PC-9 (cell line): ENCODE measurements at regions not wholly inside any gene's neighbourhood (a gene's known extent, or its start where the extent isn't known, plus 50 kb on each side); places are given as distances from the start of the nearest gene placed in this dataset.

Source experiments
- EZH2 ChIP-seq: fragments of 200-600 bp; sonication (generic); IDR thresholded peaks from 2 replicates; pipeline ENCODE4 v1.8.0; 2017; ENCODE audit warnings: antibody characterized with exemption, low read depth
- TF ChIP-seq, protein P1 (sequence below): fragments of 200-600 bp; sonication (generic); conservative IDR thresholded peaks from 2 replicates; pipeline ENCODE4 v1.6.1; 2017; ENCODE audit warnings: mixed run types, antibody characterized with exemption, mild to moderate bottlenecking, moderate library complexity

DNA sequence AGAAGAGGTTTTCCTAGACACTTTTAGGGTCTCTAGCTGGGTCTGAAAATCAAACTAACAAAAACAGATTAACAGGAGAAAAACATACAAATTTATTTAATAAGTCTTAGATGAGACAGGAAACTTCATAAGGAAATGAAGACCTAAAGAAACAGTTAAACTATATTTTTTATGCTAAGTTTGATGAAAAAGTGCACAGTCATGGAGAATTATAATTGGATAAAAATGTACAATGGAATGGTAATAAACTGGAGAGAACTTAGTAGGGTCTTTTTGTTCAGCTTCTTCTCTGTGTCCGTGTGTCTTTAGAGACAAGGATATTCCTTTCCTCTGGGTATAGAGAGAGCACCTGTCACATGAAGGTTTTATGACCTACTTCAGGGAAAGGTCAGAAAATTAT lies 323.4 kb downstream of the RAB38 start:
- TF ChIP-seq EZH2: no peak
- TF ChIP-seq, protein P1, sequence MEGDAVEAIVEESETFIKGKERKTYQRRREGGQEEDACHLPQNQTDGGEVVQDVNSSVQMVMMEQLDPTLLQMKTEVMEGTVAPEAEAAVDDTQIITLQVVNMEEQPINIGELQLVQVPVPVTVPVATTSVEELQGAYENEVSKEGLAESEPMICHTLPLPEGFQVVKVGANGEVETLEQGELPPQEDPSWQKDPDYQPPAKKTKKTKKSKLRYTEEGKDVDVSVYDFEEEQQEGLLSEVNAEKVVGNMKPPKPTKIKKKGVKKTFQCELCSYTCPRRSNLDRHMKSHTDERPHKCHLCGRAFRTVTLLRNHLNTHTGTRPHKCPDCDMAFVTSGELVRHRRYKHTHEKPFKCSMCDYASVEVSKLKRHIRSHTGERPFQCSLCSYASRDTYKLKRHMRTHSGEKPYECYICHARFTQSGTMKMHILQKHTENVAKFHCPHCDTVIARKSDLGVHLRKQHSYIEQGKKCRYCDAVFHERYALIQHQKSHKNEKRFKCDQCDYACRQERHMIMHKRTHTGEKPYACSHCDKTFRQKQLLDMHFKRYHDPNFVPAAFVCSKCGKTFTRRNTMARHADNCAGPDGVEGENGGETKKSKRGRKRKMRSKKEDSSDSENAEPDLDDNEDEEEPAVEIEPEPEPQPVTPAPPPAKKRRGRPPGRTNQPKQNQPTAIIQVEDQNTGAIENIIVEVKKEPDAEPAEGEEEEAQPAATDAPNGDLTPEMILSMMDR: no peak
